ENCODE measurements at regions not wholly inside any gene's neighbourhood (a gene's known extent, or its start where the extent isn't known, plus 50 kb on each side); places are given as distances from the start of the nearest gene placed in this dataset.

GRCh38 chr12:13851828-13852227 lies 129.6 kb downstream of the GRIN2B start:
- intact Hi-C loops (cut with DNase I) = no loop called here
- DNase-seq (ENCODE audit: low spot score) = no peak
- no peak for ATAC-seq

- intact Hi-C loops (cut with DNase I) = no loop called here
- ATAC-seq (no peak), DNase-seq (ENCODE audit: low spot score) (no peak)
Observed at GRCh38 chr12:13849456-13849855, 131.9 kb downstream of the GRIN2B start.

- DNase-seq (ENCODE audit: low spot score) (no peak), ATAC-seq (no peak)
- intact Hi-C loops (cut with DNase I) = no loop called here
Observed at GRCh38 chr12:13843841-13844240, 137.6 kb downstream of the GRIN2B start.

- no peak for ATAC-seq
- intact Hi-C loops (cut with DNase I) = no loop called here
- DNase-seq (ENCODE audit: low spot score) = no peak
Observed at GRCh38 chr12:13841358-13841757, 140.0 kb downstream of the GRIN2B start.

- no peak for DNase-seq (ENCODE audit: low spot score)
- intact Hi-C loops (cut with DNase I) = no loop called here
- ATAC-seq = no peak
Observed at GRCh38 chr12:13839365-13840336, 141.8 kb downstream of the GRIN2B start.

- no peak for ATAC-seq
- intact Hi-C loops (cut with DNase I) = no loop called here
- DNase-seq (ENCODE audit: low spot score) = no peak
Observed at GRCh38 chr12:13836099-13836498, 145.3 kb downstream of the GRIN2B start.

GRCh38 chr12:13835652-13836051 lies 145.8 kb downstream of the GRIN2B start:
- DNase-seq (ENCODE audit: low spot score) (no peak), ATAC-seq (no peak)
- intact Hi-C loops (cut with DNase I) = no loop called here

- intact Hi-C loops (cut with DNase I) = no loop called here
- DNase-seq (ENCODE audit: low spot score) = no peak
- no peak for ATAC-seq
Observed at GRCh38 chr12:13834241-13834640, 147.2 kb downstream of the GRIN2B start.

GRCh38 chr12:13817131-13817530 lies 164.3 kb downstream of the GRIN2B start:
- ATAC-seq (no peak), DNase-seq (ENCODE audit: low spot score) (peak; percentile 59)
- intact Hi-C loops (cut with DNase I) = no loop called here

- DNase-seq (ENCODE audit: low spot score) = no peak
- no peak for ATAC-seq
- intact Hi-C loops (cut with DNase I) = no loop called here
Observed at GRCh38 chr12:13816394-13816793, 165.0 kb downstream of the GRIN2B start.

GRCh38 chr12:13812168-13812567 lies 169.2 kb downstream of the GRIN2B start:
- DNase-seq (ENCODE audit: low spot score) = no peak
- intact Hi-C loops (cut with DNase I) = no loop called here
- ATAC-seq = no peak

- ATAC-seq (no peak), DNase-seq (ENCODE audit: low spot score) (no peak)
- intact Hi-C loops (cut with DNase I) = no loop called here
Observed at GRCh38 chr12:13811061-13811460, 170.3 kb downstream of the GRIN2B start.

- no peak for DNase-seq (ENCODE audit: low spot score)
- no peak for ATAC-seq
- intact Hi-C loops (cut with DNase I) = no loop called here
Observed at GRCh38 chr12:13805041-13805440, 176.4 kb downstream of the GRIN2B start.

- DNase-seq (ENCODE audit: low spot score) = no peak
- ATAC-seq = no peak
- intact Hi-C loops (cut with DNase I) = no loop called here
Observed at GRCh38 chr12:13801543-13801942, 179.9 kb downstream of the GRIN2B start.

- intact Hi-C loops (cut with DNase I) = no loop called here
- ATAC-seq (no peak), DNase-seq (ENCODE audit: low spot score) (no peak)
Observed at GRCh38 chr12:13799574-13799973, 181.8 kb downstream of the GRIN2B start.

- ATAC-seq (no peak), DNase-seq (ENCODE audit: low spot score) (no peak)
- intact Hi-C loops (cut with DNase I) = no loop called here
Observed at GRCh38 chr12:13798162-13798561, 183.2 kb downstream of the GRIN2B start.

GRCh38 chr12:13794706-13795105 lies 186.7 kb downstream of the GRIN2B start:
- intact Hi-C loops (cut with DNase I) = no loop called here
- ATAC-seq = no peak
- DNase-seq (ENCODE audit: low spot score) = no peak

GRCh38 chr12:13790317-13790716 lies 191.1 kb downstream of the GRIN2B start:
- no peak for ATAC-seq
- no peak for DNase-seq (ENCODE audit: low spot score)
- intact Hi-C loops (cut with DNase I) = no loop called here

- ATAC-seq = no peak
- no peak for DNase-seq (ENCODE audit: low spot score)
- intact Hi-C loops (cut with DNase I) = no loop called here
Observed at GRCh38 chr12:13788626-13789025, 192.8 kb downstream of the GRIN2B start.

- intact Hi-C loops (cut with DNase I) = no loop called here
- ATAC-seq (no peak), DNase-seq (ENCODE audit: low spot score) (no peak)
Observed at GRCh38 chr12:13786646-13787045, 194.8 kb downstream of the GRIN2B start.

- intact Hi-C loops (cut with DNase I) = no loop called here
- no peak for ATAC-seq
- no peak for DNase-seq (ENCODE audit: low spot score)
Observed at GRCh38 chr12:13784504-13784903, 196.9 kb downstream of the GRIN2B start.
